ENCODE measurements at regions not wholly inside any gene's neighbourhood (a gene's known extent, or its start where the extent isn't known, plus 50 kb on each side); places are given as distances from the start of the nearest gene placed in this dataset.

GRCh38 chr13:99140831-99141230 is 59.8 kb upstream of the UBAC2 start:
- WGBS, 2 experiments (ENCODE audit: extremely low coverage in 2 of 2, insufficient read length in 1 of 2) = 58% methylated on average over 7 of the region's 9 CpGs; no CpG with 5 or more reads in 1 of the 2 experiments
- H4K91ac ChIP-seq (ENCODE audit: insufficient read depth, low read depth, low read length) = no peak overlapping the region
- CTCF ChIA-PET = no interaction called here

More at GRCh38 chr13:99140831-99141230, 59.8 kb upstream of the UBAC2 start:
- DNase-seq = no peak
- peaks cover 3% of the 10 kb centered on the region; the same call in 1 of the 2 replicates for H3K9me3 ChIP-seq (ENCODE audit: control insufficient read depth, insufficient read depth, low read length)
- no peak overlapping the region for H4K8ac ChIP-seq (ENCODE audit: low read depth in 2 of 2, low read length in 2 of 2)
- H3K23ac ChIP-seq (ENCODE audit: low read depth, low read length) = no peak overlapping the region
- BruUV-seq (replicated peaks) = no TSS peak
- in situ Hi-C loops (cut with MboI; ENCODE audit: low sequenced_read_pairs) = no loop called here
- no peak overlapping the region for H4K5ac ChIP-seq (ENCODE audit: low read depth, low read length)
- H2AK9ac ChIP-seq (replicated peaks; ENCODE audit: low read depth, low read length, poor library complexity) = no peak overlapping the region
- H3K18ac ChIP-seq (ENCODE audit: low read depth, low read length) = no peak overlapping the region
- H3K36me3 ChIP-seq (ENCODE audit: control insufficient read depth, insufficient read depth, low read length) = no peaks in the 10 kb centered on the region
- no peak overlapping the region for H2AFZ ChIP-seq (replicated peaks; ENCODE audit: low read length, poor library complexity)
- dilution Hi-C loops (cut with HindIII; ENCODE audit: low sequenced_read_pairs, unreplicated experiment) = no loop called here
- no peak overlapping the region for H3K9ac ChIP-seq (ENCODE audit: low read depth, low read length)
- TF ChIP-seq RFX5 (IDR thresholded peaks at IDR 0.05; ENCODE audit: low read depth, low read length) (no peak), SMC3 (IDR thresholded peaks at IDR 0.05; ENCODE audit: low read depth, low read length) (no peak), POLR2A (IDR thresholded peaks at IDR 0.05; ENCODE audit: low read depth, low read length) (no peak)
- TF ChIP-seq, protein P1, sequence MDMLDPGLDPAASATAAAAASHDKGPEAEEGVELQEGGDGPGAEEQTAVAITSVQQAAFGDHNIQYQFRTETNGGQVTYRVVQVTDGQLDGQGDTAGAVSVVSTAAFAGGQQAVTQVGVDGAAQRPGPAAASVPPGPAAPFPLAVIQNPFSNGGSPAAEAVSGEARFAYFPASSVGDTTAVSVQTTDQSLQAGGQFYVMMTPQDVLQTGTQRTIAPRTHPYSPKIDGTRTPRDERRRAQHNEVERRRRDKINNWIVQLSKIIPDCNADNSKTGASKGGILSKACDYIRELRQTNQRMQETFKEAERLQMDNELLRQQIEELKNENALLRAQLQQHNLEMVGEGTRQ (IDR thresholded peaks at IDR 0.05; ENCODE audit: low read depth, low read length) = no peak
- H3K4ac ChIP-seq (ENCODE audit: low read depth, low read length) = no peak overlapping the region
- H3K9me1 ChIP-seq (ENCODE audit: insufficient read depth, low read length) = no peaks in the 10 kb centered on the region
- no peak overlapping the region for H3K4me2 ChIP-seq (ENCODE audit: low read depth, low read length)
- H3K27ac ChIP-seq (ENCODE audit: insufficient read depth, low read length) = no peak overlapping the region
- H3K14ac ChIP-seq (replicated peaks; ENCODE audit: low read depth, low read length) = no peak overlapping the region
- no peak overlapping the region for H2AK5ac ChIP-seq (ENCODE audit: low read depth, low read length)
- no peak for ATAC-seq (ENCODE audit: low read depth)
- no peak overlapping the region for H2BK15ac ChIP-seq (ENCODE audit: low read depth, low read length)
- no peaks in the 10 kb centered on the region for H4K20me1 ChIP-seq (ENCODE audit: insufficient read depth, low read length)
- H3K4me3 ChIP-seq (ENCODE audit: insufficient read depth, low read depth, low read length) = no peak overlapping the region
- POLR2A ChIA-PET (ENCODE audit: unreplicated experiment) = no interaction called here
- no peaks in the 10 kb centered on the region for H3K79me1 ChIP-seq (ENCODE audit: low read depth in 1 of 2, low read length in 2 of 2)
- H3K4me1 ChIP-seq (ENCODE audit: control insufficient read depth, insufficient read depth, low read length) = no peaks in the 10 kb centered on the region
- no peak overlapping the region for H2BK5ac ChIP-seq (ENCODE audit: low read depth, low read length, poor library complexity, severe bottlenecking)
- intact Hi-C loops (cut with micrococcal nuclease) = no loop called here
- no peak overlapping the region for H2BK20ac ChIP-seq (ENCODE audit: low read depth, low read length)
- H3K27me3 ChIP-seq (ENCODE audit: control insufficient read depth, insufficient read depth, low read length) = peaks cover 21% of the 10 kb centered on the region
- no peak overlapping the region for H2BK120ac ChIP-seq (ENCODE audit: low read depth, low read length)
- H3K56ac ChIP-seq (ENCODE audit: extremely low read depth, insufficient read depth, low read length) = no peak overlapping the region
